ENCODE measurements at regions not wholly inside any gene's neighbourhood (a gene's known extent, or its start where the extent isn't known, plus 50 kb on each side); places are given as distances from the start of the nearest gene placed in this dataset.

DNA sequence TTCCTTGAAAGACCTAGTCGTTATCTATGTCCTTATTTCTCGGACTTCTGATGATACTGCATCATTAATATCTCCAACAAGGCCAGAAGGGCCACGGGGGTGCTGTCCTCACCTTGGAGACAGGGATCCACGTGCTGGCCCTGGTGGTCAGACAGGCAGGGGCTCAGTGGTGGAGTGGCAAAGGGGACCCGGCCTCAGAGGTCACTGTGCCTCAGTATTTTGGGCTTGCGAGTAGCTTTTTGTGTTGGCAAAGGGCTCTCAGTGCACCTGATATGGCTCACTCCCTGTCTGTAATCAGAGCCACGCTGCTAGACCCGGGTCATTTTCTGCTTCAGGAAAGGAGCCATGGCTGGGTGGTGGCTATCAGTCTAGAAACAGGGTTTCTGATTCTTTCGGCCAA, 135.1 kb downstream of the GADD45G start:
- Histone ChIP-seq H2AFZ (ENCODE audit: low read length) (no peak overlapping the region), H3K36me3 (replicated peaks in 1 of 2; ENCODE audit: control insufficient read depth in 2 of 2, insufficient read depth in 2 of 2, low read length in 2 of 2) (no peaks in the 10 kb centered on the region), H4K8ac (ENCODE audit: low read depth, low read length) (no peak overlapping the region), H3K27ac (replicated peaks; ENCODE audit: low read length) (no peak overlapping the region), H3K4me3 (ENCODE audit: low read length in 2 of 2) (no peak overlapping the region), H3K9ac (ENCODE audit: low read depth, low read length, poor library complexity) (no peak overlapping the region), H3K27me3 (ENCODE audit: control insufficient read depth in 3 of 3, insufficient read depth in 3 of 3, low read depth in 1 of 3, low read length in 3 of 3) (peaks cover 0 to 9% (median 0%) of the 10 kb centered on the region in 3 experiments), H3K9me3 (replicated peaks in 1 of 2; ENCODE audit: control insufficient read depth in 2 of 2, insufficient read depth in 1 of 2, low read depth in 1 of 2, low read length in 2 of 2) (no peaks in the 10 kb centered on the region), H3K79me1 (ENCODE audit: low read depth, low read length) (no peaks in the 10 kb centered on the region), H2BK15ac (ENCODE audit: low read length) (no peak overlapping the region), H2BK120ac (ENCODE audit: low read depth, low read length) (peak overlapping the region; percentile 9), H3K4me2 (ENCODE audit: insufficient read depth, low read length, poor library complexity, severe bottlenecking) (no peak overlapping the region), H4K91ac (ENCODE audit: low read depth, low read length, poor library complexity) (no peak overlapping the region), H3K14ac (ENCODE audit: low read length) (no peak overlapping the region), H2BK12ac (ENCODE audit: low read length) (no peak overlapping the region), H3K4me1 (ENCODE audit: control insufficient read depth in 2 of 2, insufficient read depth in 1 of 2, low read depth in 1 of 2, low read length in 2 of 2) (peaks cover 5 to 12% of the 10 kb centered on the region in 2 donors), H2BK5ac (ENCODE audit: low read length) (no peak overlapping the region), H3K23ac (ENCODE audit: low read depth, low read length, poor library complexity) (no peak overlapping the region), H3K4ac (ENCODE audit: low read length) (no peak overlapping the region), H2AK5ac (ENCODE audit: low read depth, low read length) (no peak overlapping the region), H3K18ac (ENCODE audit: low read length) (no peak overlapping the region)
- DNase-seq (ENCODE audit: low spot score), result no peak
- WGBS, 2 donors (ENCODE audit: extremely low coverage in 2 of 2, insufficient read length in 2 of 2, insufficient replicate concordance in 1 of 2), result no CpG with 5 or more reads among the region's 9 CpGs

DNA sequence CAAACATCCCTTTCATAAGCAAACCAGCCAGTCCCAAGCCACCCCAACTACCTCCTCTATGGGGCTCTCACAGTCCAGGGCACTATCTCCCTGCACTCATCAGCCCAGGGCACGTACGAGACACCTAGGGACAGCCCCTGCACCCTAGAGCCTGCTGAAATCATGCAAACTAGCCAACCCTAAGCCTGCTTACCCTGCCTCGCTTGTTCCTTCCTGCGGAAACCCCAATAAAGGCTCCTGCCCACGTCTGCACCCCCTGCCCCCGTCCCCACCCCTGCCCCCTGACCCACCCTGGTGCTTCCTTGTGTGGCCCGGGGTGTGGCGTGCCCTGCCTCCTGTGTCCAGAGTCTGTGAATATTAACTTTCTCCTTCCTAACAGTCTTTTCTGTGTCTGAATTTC, 135.9 kb downstream of the GADD45G start:
- H4K8ac ChIP-seq (ENCODE audit: low read depth, low read length), result no peak overlapping the region
- no peaks in the 10 kb centered on the region for H3K36me3 ChIP-seq (replicated peaks in 1 of 2; ENCODE audit: control insufficient read depth in 2 of 2, insufficient read depth in 2 of 2, low read length in 2 of 2)
- peak overlapping the region; percentile 70 for H2BK15ac ChIP-seq (ENCODE audit: low read length)
- no peak overlapping the region for H3K4me2 ChIP-seq (ENCODE audit: insufficient read depth, low read length, poor library complexity, severe bottlenecking)
- peaks cover 0 to 9% (median 0%) of the 10 kb centered on the region in 3 experiments for H3K27me3 ChIP-seq (ENCODE audit: control insufficient read depth in 3 of 3, insufficient read depth in 3 of 3, low read depth in 1 of 3, low read length in 3 of 3)
- H3K9ac ChIP-seq (ENCODE audit: low read depth, low read length, poor library complexity), result no peak overlapping the region
- H2AFZ ChIP-seq (ENCODE audit: low read length), result no peak overlapping the region
- no peak overlapping the region for H3K4me3 ChIP-seq (ENCODE audit: low read length in 2 of 2)
- no peak overlapping the region for H3K23ac ChIP-seq (ENCODE audit: low read depth, low read length, poor library complexity)
- WGBS, 2 donors (ENCODE audit: extremely low coverage in 2 of 2, insufficient read length in 2 of 2, insufficient replicate concordance in 1 of 2), result no CpG with 5 or more reads among the region's 8 CpGs
- peaks cover 5 to 12% of the 10 kb centered on the region in 2 donors for H3K4me1 ChIP-seq (ENCODE audit: control insufficient read depth in 2 of 2, insufficient read depth in 1 of 2, low read depth in 1 of 2, low read length in 2 of 2)
- H3K18ac ChIP-seq (ENCODE audit: low read length), result no peak overlapping the region
- no peaks in the 10 kb centered on the region for H3K79me1 ChIP-seq (ENCODE audit: low read depth, low read length)
- no peak overlapping the region for H3K14ac ChIP-seq (ENCODE audit: low read length)
- H3K27ac ChIP-seq (replicated peaks; ENCODE audit: low read length), result no peak overlapping the region
- H2BK120ac ChIP-seq (ENCODE audit: low read depth, low read length), result no peak overlapping the region
- no peak overlapping the region for H2AK5ac ChIP-seq (ENCODE audit: low read depth, low read length)
- H2BK5ac ChIP-seq (ENCODE audit: low read length), result no peak overlapping the region
- DNase-seq (ENCODE audit: low spot score), result no peak
- H4K91ac ChIP-seq (ENCODE audit: low read depth, low read length, poor library complexity), result no peak overlapping the region
- H2BK12ac ChIP-seq (ENCODE audit: low read length), result no peak overlapping the region
- H3K9me3 ChIP-seq (replicated peaks in 1 of 2; ENCODE audit: control insufficient read depth in 2 of 2, insufficient read depth in 1 of 2, low read depth in 1 of 2, low read length in 2 of 2), result no peaks in the 10 kb centered on the region
- H3K4ac ChIP-seq (ENCODE audit: low read length), result no peak overlapping the region

DNA sequence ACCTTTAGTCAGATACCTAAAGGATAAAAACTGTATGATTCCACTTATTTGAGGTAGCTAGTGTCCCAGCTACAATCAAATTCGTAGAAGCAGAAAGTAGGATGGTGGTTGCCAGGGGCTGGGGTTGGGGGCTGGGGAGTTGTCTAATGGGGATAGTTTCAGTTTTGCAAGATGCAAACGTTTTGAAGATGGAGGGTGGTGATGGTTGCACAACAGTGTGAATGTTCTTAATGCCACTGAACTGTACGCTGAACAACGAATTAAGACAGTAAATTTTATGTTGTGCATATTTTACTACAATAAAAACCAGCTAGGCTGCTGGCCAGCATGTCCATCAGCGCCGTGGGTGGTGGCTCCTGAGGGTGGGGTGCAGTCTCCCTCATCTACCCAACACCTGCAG, 137.8 kb downstream of the GADD45G start:
- Histone ChIP-seq H2BK120ac (ENCODE audit: low read depth, low read length) (peak overlapping the region; percentile 25), H4K8ac (ENCODE audit: low read depth, low read length) (no peak overlapping the region), H3K4me3 (ENCODE audit: low read length in 2 of 2) (no peak overlapping the region), H3K9ac (ENCODE audit: low read depth, low read length, poor library complexity) (peak overlapping the region; percentile 71), H4K91ac (ENCODE audit: low read depth, low read length, poor library complexity) (no peak overlapping the region), H2BK5ac (ENCODE audit: low read length) (no peak overlapping the region), H2BK12ac (ENCODE audit: low read length) (no peak overlapping the region), H3K14ac (ENCODE audit: low read length) (no peak overlapping the region), H2AK5ac (ENCODE audit: low read depth, low read length) (peak overlapping the region; percentile 20), H2AFZ (ENCODE audit: low read length) (no peak overlapping the region), H3K4me1 (ENCODE audit: control insufficient read depth in 2 of 2, insufficient read depth in 1 of 2, low read depth in 1 of 2, low read length in 2 of 2) (peaks cover 10 to 12% of the 10 kb centered on the region in 2 donors), H3K79me1 (ENCODE audit: low read depth, low read length) (no peaks in the 10 kb centered on the region), H2BK15ac (ENCODE audit: low read length) (no peak overlapping the region), H3K4me2 (ENCODE audit: insufficient read depth, low read length, poor library complexity, severe bottlenecking) (no peak overlapping the region), H3K23ac (ENCODE audit: low read depth, low read length, poor library complexity) (no peak overlapping the region), H3K9me3 (replicated peaks in 1 of 2; ENCODE audit: control insufficient read depth in 2 of 2, insufficient read depth in 1 of 2, low read depth in 1 of 2, low read length in 2 of 2) (no peaks in the 10 kb centered on the region), H3K27me3 (ENCODE audit: control insufficient read depth in 3 of 3, insufficient read depth in 3 of 3, low read depth in 1 of 3, low read length in 3 of 3) (peaks cover 0 to 9% (median 0%) of the 10 kb centered on the region in 3 experiments), H3K4ac (ENCODE audit: low read length) (no peak overlapping the region), H3K27ac (replicated peaks; ENCODE audit: low read length) (no peak overlapping the region), H3K36me3 (replicated peaks in 1 of 2; ENCODE audit: control insufficient read depth in 2 of 2, insufficient read depth in 2 of 2, low read length in 2 of 2) (no peaks in the 10 kb centered on the region), H3K18ac (ENCODE audit: low read length) (no peak overlapping the region)
- no CpG with 5 or more reads among the region's 6 CpGs for WGBS, 2 donors (ENCODE audit: extremely low coverage in 2 of 2, insufficient read length in 2 of 2, insufficient replicate concordance in 1 of 2)
- no peak for DNase-seq (ENCODE audit: low spot score)

DNA sequence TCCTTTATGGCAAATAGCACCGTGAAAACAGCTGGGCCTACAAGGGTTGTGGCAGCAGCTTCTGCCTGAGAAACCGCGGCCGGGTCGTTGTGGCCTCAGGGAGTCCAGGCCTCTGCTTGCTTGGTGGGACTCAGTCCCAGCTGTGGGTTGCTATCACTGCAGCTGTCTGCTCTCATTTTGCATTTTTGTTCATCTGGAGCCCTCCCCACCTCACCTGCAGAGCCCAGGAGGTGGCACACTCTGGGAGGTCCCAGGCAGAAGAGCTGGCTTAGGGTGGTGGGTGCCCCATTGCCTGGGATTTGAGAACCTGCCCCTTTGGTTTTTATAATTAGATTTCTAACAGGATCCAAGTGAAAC, 138.4 kb downstream of the GADD45G start:
- Histone ChIP-seq H2BK5ac (ENCODE audit: low read length) (no peak overlapping the region), H2BK120ac (ENCODE audit: low read depth, low read length) (peak overlapping the region; percentile 25), H2BK15ac (ENCODE audit: low read length) (no peak overlapping the region), H3K18ac (ENCODE audit: low read length) (no peak overlapping the region), H3K79me1 (ENCODE audit: low read depth, low read length) (no peaks in the 10 kb centered on the region), H3K27me3 (ENCODE audit: control insufficient read depth in 3 of 3, insufficient read depth in 3 of 3, low read depth in 1 of 3, low read length in 3 of 3) (peaks cover 0 to 7% (median 0%) of the 10 kb centered on the region in 3 experiments), H3K9me3 (replicated peaks in 1 of 2; ENCODE audit: control insufficient read depth in 2 of 2, insufficient read depth in 1 of 2, low read depth in 1 of 2, low read length in 2 of 2) (no peaks in the 10 kb centered on the region), H2BK12ac (ENCODE audit: low read length) (no peak overlapping the region), H2AK5ac (ENCODE audit: low read depth, low read length) (peak overlapping the region; percentile 20), H3K14ac (ENCODE audit: low read length) (no peak overlapping the region), H3K36me3 (replicated peaks in 1 of 2; ENCODE audit: control insufficient read depth in 2 of 2, insufficient read depth in 2 of 2, low read length in 2 of 2) (no peaks in the 10 kb centered on the region), H3K23ac (ENCODE audit: low read depth, low read length, poor library complexity) (no peak overlapping the region), H3K9ac (ENCODE audit: low read depth, low read length, poor library complexity) (peak overlapping the region; percentile 70), H3K4me3 (ENCODE audit: low read length in 2 of 2) (no peak overlapping the region), H3K4me1 (ENCODE audit: control insufficient read depth in 2 of 2, insufficient read depth in 1 of 2, low read depth in 1 of 2, low read length in 2 of 2) (peaks cover 12% of the 10 kb centered on the region in 2 donors), H3K27ac (replicated peaks; ENCODE audit: low read length) (no peak overlapping the region), H3K4ac (ENCODE audit: low read length) (no peak overlapping the region), H4K8ac (ENCODE audit: low read depth, low read length) (no peak overlapping the region), H2AFZ (ENCODE audit: low read length) (peak overlapping the region; percentile 31), H4K91ac (ENCODE audit: low read depth, low read length, poor library complexity) (no peak overlapping the region), H3K4me2 (ENCODE audit: insufficient read depth, low read length, poor library complexity, severe bottlenecking) (no peak overlapping the region)
- DNase-seq (ENCODE audit: low spot score), result no peak
- WGBS, 2 donors (ENCODE audit: extremely low coverage in 2 of 2, insufficient read length in 2 of 2, insufficient replicate concordance in 1 of 2), result no CpG with 5 or more reads among the region's 5 CpGs

Measured in neuronal stem cell (in vitro differentiated cells).